ENCODE measurements at regions not wholly inside any gene's neighbourhood (a gene's known extent, or its start where the extent isn't known, plus 50 kb on each side); places are given as distances from the start of the nearest gene placed in this dataset.

DNA sequence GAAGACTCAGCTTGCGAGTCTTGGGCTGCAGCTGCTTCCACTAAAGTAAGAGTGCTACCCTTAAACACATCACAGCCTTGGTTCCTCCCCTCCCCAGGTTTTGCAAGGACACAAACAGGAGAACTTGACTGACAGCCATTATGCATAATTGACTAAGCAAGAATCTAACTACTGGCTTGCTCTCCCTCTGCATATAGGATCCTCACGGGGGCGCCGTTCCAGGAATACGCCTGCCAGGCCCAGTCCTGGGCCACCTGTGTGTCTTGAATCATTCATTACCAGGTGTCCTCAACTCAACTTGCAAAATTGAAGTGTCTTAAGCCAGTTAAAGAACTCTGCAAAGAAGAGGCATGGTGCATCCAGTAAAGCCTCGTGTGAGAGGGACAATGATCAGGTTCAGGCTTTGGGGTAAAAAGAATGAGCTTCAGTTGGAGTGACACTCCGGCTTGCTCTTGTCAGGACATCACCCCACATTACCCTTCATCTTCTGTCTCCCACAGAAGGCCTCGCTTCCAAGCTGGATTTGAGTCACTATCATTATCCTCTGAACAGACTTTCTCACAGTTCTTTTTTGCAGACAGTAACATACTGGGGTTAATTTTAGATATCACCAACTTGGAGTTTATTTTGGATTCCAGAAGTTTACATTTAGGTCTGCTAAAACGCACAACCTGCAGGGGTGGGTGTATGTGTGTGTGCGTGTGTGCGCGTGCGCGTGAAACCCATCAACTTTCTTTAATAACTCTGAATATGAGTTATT is 273.5 kb upstream of the HS3ST1 start:
- Histone ChIP-seq H3K9me3 (ENCODE audit: control insufficient read depth, low read length) (no peaks in the 10 kb centered on the region), H3K4me1 (ENCODE audit: control insufficient read depth, insufficient read depth, low read length, poor library complexity, severe bottlenecking) (no peaks in the 10 kb centered on the region), H3K27ac (ENCODE audit: insufficient read depth, low read length, poor library complexity, severe bottlenecking) (no peak overlapping the region), H3K27me3 (replicated peaks; ENCODE audit: control insufficient read depth, insufficient read depth, low read length, poor library complexity, severe bottlenecking) (no peaks in the 10 kb centered on the region), H3K4me3 (ENCODE audit: insufficient read depth, low read depth, low read length, poor library complexity, severe bottlenecking) (no peak overlapping the region), H3K36me3 (ENCODE audit: control insufficient read depth, insufficient read depth, low read length) (no peaks in the 10 kb centered on the region)
- DNase-seq, result no peak

DNA sequence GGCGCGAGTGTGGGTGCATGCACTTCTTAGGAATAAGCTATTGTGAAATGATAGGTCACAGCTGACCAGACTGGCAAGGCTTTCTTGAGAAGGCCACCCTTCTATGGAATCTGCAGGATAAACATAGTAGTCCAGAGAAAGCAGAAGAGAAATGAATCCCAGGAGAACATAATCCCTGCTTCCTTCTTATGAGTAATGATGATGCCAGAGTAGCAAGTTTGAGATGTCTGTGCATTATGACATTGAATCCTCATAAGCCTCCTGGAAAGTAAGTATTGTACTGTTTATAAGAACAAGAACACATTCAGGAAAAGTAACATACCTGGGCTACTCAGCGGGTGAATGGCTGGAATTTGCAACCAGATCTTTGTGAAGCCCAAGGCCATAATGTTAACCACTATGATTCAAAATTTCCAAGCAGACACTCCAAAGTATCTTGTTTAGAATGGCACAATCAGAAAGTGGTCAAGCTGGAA is 272.1 kb upstream of the HS3ST1 start:
- Histone ChIP-seq H3K4me3 (ENCODE audit: insufficient read depth, low read depth, low read length, poor library complexity, severe bottlenecking) (no peak overlapping the region), H3K36me3 (ENCODE audit: control insufficient read depth, insufficient read depth, low read length) (no peaks in the 10 kb centered on the region), H3K9me3 (ENCODE audit: control insufficient read depth, low read length) (no peaks in the 10 kb centered on the region), H3K27me3 (replicated peaks; ENCODE audit: control insufficient read depth, insufficient read depth, low read length, poor library complexity, severe bottlenecking) (no peaks in the 10 kb centered on the region), H3K4me1 (ENCODE audit: control insufficient read depth, insufficient read depth, low read length, poor library complexity, severe bottlenecking) (no peaks in the 10 kb centered on the region), H3K27ac (ENCODE audit: insufficient read depth, low read length, poor library complexity, severe bottlenecking) (no peak overlapping the region)
- DNase-seq, result no peak

DNA sequence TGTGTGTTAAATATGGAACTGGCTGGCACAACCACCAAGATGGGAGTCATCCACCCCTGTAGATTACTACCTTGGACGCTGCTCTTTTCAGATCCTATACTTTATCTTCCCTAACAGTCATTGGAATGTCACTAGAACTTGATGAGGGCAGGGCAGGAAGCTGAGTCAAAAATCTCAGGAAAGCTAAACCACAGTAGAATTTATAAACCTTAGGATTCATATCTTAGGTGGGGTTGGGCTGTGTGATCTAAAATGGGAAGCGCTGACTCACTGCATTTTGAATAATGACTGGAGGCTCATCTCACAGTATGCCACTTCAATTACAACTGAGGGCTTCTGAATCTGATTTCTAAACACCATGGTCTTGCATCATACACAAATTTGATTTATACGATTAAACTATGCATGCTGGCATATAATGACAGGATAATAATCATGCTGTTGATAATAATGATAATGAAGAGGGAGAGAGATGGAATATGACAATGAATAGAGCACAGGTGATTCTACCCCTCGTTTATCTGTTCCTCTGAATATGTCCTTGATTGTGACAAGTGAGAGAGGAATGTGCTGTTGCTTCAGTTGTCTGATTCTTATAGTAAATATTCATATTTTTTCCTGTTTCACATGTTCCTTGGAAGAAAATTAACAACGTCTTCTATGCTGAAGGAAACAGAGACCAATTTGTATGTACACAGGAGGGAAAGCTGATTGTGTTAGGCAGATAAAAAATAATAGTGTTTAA is 270.3 kb upstream of the HS3ST1 start:
- Histone ChIP-seq H3K9me3 (ENCODE audit: control insufficient read depth, low read length) (no peaks in the 10 kb centered on the region), H3K4me3 (ENCODE audit: insufficient read depth, low read depth, low read length, poor library complexity, severe bottlenecking) (no peak overlapping the region), H3K27me3 (replicated peaks; ENCODE audit: control insufficient read depth, insufficient read depth, low read length, poor library complexity, severe bottlenecking) (no peaks in the 10 kb centered on the region), H3K36me3 (ENCODE audit: control insufficient read depth, insufficient read depth, low read length) (no peaks in the 10 kb centered on the region), H3K4me1 (ENCODE audit: control insufficient read depth, insufficient read depth, low read length, poor library complexity, severe bottlenecking) (no peaks in the 10 kb centered on the region), H3K27ac (ENCODE audit: insufficient read depth, low read length, poor library complexity, severe bottlenecking) (no peak overlapping the region)
- no peak for DNase-seq

DNA sequence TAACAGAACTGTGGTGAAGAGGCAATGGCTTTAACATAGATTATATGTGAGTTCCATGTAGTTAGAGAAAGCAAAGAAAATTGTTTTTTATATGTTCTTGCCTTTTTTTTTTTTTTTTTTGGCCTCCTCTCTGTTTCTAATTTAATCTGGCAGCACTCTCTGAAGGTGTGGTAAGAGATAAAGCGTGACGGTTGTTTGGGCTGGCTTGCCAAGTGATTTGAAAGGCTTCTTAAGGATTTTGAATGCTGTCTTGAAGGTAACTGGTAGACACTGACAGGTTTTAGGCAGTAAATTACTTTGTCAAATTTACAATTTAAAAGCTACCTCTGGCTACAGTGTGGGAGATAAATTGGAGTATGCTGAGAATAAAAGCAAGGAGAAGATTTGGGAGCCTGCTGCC is 269.3 kb upstream of the HS3ST1 start:
- H3K4me3 ChIP-seq (ENCODE audit: insufficient read depth, low read depth, low read length, poor library complexity, severe bottlenecking), result no peak overlapping the region
- no peaks in the 10 kb centered on the region for H3K9me3 ChIP-seq (ENCODE audit: control insufficient read depth, low read length)
- H3K27ac ChIP-seq (ENCODE audit: insufficient read depth, low read length, poor library complexity, severe bottlenecking), result no peak overlapping the region
- no peaks in the 10 kb centered on the region for H3K27me3 ChIP-seq (replicated peaks; ENCODE audit: control insufficient read depth, insufficient read depth, low read length, poor library complexity, severe bottlenecking)
- DNase-seq, result no peak
- no peaks in the 10 kb centered on the region for H3K4me1 ChIP-seq (ENCODE audit: control insufficient read depth, insufficient read depth, low read length, poor library complexity, severe bottlenecking)
- no peaks in the 10 kb centered on the region for H3K36me3 ChIP-seq (ENCODE audit: control insufficient read depth, insufficient read depth, low read length)

DNA sequence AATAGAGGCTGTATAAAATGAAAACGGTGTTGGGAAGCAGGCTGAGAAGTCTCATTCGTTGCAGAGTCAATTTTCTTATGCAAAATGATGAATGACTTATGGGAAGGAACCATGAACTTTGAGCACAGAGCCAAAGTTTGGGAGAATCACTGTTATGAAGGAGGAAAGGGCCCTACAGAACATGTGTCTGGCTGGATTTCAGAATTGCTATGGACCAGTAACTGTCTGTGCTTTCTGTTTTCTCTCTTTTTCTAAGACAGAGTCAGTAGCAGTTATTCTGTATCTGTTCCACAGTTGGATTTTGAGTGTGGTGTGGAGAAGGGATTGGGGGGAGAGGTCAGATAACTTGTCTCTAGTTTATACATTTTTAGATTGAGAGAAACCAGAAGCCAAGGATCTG is 265.0 kb upstream of the HS3ST1 start:
- H3K4me3 ChIP-seq (ENCODE audit: insufficient read depth, low read depth, low read length, poor library complexity, severe bottlenecking), result no peak overlapping the region
- H3K9me3 ChIP-seq (ENCODE audit: control insufficient read depth, low read length), result no peaks in the 10 kb centered on the region
- no peak for DNase-seq

DNA sequence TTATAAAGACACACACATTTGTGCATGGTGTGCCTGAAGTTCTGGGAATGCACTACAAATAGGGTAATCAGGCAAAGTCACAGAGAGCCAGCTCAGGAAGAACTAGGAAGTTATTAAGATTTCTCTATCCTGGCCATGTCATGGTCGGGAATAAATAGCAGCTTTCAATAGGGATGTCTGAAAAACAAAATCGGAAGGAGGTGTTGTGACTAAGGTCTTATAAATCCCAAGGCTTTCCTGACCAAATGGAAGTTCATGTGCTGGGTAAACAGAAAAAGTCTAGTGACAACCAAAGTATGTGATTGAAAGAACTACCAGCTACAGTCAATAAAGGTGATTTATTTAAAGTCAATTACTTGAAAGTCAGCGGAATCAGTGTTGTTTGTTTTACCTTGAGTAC is 262.5 kb upstream of the HS3ST1 start:
- H3K27ac ChIP-seq (ENCODE audit: insufficient read depth, low read length, poor library complexity, severe bottlenecking), result no peak overlapping the region

More for the DNA sequence above, 265.0 kb upstream of the HS3ST1 start:
- Histone ChIP-seq H3K27ac (ENCODE audit: insufficient read depth, low read length, poor library complexity, severe bottlenecking) (no peak overlapping the region), H3K27me3 (replicated peaks; ENCODE audit: control insufficient read depth, insufficient read depth, low read length, poor library complexity, severe bottlenecking) (no peaks in the 10 kb centered on the region), H3K36me3 (ENCODE audit: control insufficient read depth, insufficient read depth, low read length) (no peaks in the 10 kb centered on the region), H3K4me1 (ENCODE audit: control insufficient read depth, insufficient read depth, low read length, poor library complexity, severe bottlenecking) (no peaks in the 10 kb centered on the region)

DNA sequence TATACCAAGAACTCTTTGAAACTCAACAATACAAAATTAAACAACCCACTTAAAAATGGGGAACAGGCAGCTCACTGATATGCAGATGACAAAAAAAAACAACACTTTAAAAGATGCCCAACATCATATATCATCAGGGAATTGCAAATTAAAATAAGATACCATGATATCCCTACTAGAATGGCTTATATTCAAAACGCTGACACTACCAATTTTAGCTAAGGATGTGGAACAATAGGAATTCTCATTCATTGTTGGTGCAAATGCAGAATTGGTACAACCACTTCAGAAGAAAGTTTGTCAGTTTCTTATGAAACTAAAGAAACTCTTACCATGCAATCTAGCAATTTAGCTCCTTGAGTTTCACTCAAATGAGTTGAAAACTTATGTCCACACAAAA is 259.0 kb upstream of the HS3ST1 start:
- no peak overlapping the region for H3K27ac ChIP-seq (ENCODE audit: insufficient read depth, low read length, poor library complexity, severe bottlenecking)
- H3K4me1 ChIP-seq (ENCODE audit: control insufficient read depth, insufficient read depth, low read length, poor library complexity, severe bottlenecking), result no peaks in the 10 kb centered on the region
- DNase-seq, result no peak
- H3K9me3 ChIP-seq (ENCODE audit: control insufficient read depth, low read length), result no peaks in the 10 kb centered on the region
- no peaks in the 10 kb centered on the region for H3K36me3 ChIP-seq (ENCODE audit: control insufficient read depth, insufficient read depth, low read length)
- no peak overlapping the region for H3K4me3 ChIP-seq (ENCODE audit: insufficient read depth, low read depth, low read length, poor library complexity, severe bottlenecking)
- no peaks in the 10 kb centered on the region for H3K27me3 ChIP-seq (replicated peaks; ENCODE audit: control insufficient read depth, insufficient read depth, low read length, poor library complexity, severe bottlenecking)

More for the DNA sequence above, 262.5 kb upstream of the HS3ST1 start:
- Histone ChIP-seq H3K9me3 (ENCODE audit: control insufficient read depth, low read length) (no peaks in the 10 kb centered on the region), H3K4me3 (ENCODE audit: insufficient read depth, low read depth, low read length, poor library complexity, severe bottlenecking) (no peak overlapping the region), H3K36me3 (ENCODE audit: control insufficient read depth, insufficient read depth, low read length) (no peaks in the 10 kb centered on the region), H3K4me1 (ENCODE audit: control insufficient read depth, insufficient read depth, low read length, poor library complexity, severe bottlenecking) (no peaks in the 10 kb centered on the region), H3K27me3 (replicated peaks; ENCODE audit: control insufficient read depth, insufficient read depth, low read length, poor library complexity, severe bottlenecking) (no peaks in the 10 kb centered on the region)
- no peak for DNase-seq

DNA sequence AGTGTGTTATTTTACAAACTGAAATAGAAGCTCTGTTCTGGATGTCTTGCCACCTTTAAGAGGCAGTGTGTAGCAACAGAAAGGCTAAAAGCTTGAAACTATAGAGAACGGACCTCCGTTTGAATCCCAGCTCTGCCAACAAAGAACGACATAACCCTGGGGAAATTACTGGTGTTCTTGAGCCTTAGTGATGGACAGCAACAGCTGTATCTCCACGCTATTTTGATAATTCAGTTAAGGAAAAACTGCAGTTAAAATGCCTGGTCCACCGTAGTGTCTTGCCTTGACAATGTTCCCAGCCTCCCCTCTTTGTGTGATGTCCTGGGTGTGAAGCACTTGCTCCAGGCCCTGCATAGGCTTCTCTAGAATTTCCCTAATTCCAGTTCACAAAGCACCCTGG is 256.8 kb upstream of the HS3ST1 start:
- DNase-seq, result no peak
- H3K27me3 ChIP-seq (replicated peaks; ENCODE audit: control insufficient read depth, insufficient read depth, low read length, poor library complexity, severe bottlenecking), result no peaks in the 10 kb centered on the region
- no peaks in the 10 kb centered on the region for H3K36me3 ChIP-seq (ENCODE audit: control insufficient read depth, insufficient read depth, low read length)
- H3K4me3 ChIP-seq (ENCODE audit: insufficient read depth, low read depth, low read length, poor library complexity, severe bottlenecking), result no peak overlapping the region
- H3K27ac ChIP-seq (ENCODE audit: insufficient read depth, low read length, poor library complexity, severe bottlenecking), result no peak overlapping the region
- H3K9me3 ChIP-seq (ENCODE audit: control insufficient read depth, low read length), result no peaks in the 10 kb centered on the region
- no peaks in the 10 kb centered on the region for H3K4me1 ChIP-seq (ENCODE audit: control insufficient read depth, insufficient read depth, low read length, poor library complexity, severe bottlenecking)

DNA sequence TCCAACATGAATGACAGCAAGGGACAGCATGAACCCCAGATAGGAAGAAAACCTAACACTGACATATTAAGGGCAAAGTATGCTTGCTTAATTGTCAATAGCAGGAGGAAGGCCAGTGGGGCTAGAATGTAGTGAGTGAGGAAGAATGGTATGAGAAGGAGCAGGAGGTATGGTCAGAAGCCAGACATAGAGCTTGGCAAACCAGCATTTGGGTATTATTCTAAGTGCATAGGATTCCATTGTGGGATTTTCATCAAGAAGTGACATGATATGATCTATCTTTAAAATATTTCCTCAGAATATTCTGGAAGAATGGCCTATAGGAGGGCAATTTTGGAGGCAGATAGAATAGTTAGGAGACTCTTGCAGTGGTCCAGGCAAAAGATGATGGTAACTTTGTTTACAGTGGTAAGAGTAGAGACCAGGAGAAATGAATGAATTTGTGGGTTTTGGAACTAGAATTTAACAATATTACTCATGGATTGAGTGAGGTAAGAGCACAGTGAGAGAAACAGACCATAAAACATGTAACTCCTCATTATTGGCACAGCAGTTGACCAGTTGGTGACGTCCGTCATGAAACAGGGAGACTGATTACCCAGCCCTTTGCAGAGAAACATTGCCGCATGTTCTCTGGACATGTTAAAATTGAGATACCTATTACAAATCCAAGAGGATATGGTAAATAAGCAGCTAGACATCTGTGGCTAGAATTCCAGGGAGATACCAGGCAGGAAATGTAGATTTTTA is 246.5 kb upstream of the HS3ST1 start:
- Histone ChIP-seq H3K36me3 (ENCODE audit: control insufficient read depth, insufficient read depth, low read length) (no peaks in the 10 kb centered on the region), H3K27ac (ENCODE audit: insufficient read depth, low read length, poor library complexity, severe bottlenecking) (no peak overlapping the region), H3K4me3 (ENCODE audit: insufficient read depth, low read depth, low read length, poor library complexity, severe bottlenecking) (no peak overlapping the region)

DNA sequence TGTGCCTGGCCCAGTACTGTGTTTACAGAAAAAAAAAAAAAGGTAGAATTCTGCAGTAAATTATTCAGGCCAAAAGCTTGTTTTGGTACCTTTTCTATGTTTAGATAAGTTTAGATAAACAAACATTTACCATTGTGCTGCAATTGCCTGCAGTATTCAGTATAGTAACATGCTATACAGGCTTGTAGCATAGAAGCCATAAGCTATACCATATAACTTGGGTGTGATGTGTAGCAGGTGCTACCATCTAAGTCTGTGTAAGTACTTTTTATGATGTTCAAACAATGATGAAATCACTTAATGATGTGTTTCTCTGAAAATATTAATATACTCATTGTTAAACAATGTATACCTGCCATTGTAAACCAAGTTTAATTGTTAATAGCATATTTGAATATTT is 241.6 kb upstream of the HS3ST1 start:
- Histone ChIP-seq H3K27me3 (replicated peaks; ENCODE audit: control insufficient read depth, insufficient read depth, low read length, poor library complexity, severe bottlenecking) (no peaks in the 10 kb centered on the region), H3K9me3 (ENCODE audit: control insufficient read depth, low read length) (no peaks in the 10 kb centered on the region), H3K4me1 (ENCODE audit: control insufficient read depth, insufficient read depth, low read length, poor library complexity, severe bottlenecking) (no peaks in the 10 kb centered on the region), H3K4me3 (ENCODE audit: insufficient read depth, low read depth, low read length, poor library complexity, severe bottlenecking) (no peak overlapping the region), H3K36me3 (ENCODE audit: control insufficient read depth, insufficient read depth, low read length) (no peaks in the 10 kb centered on the region), H3K27ac (ENCODE audit: insufficient read depth, low read length, poor library complexity, severe bottlenecking) (no peak overlapping the region)
- DNase-seq, result no peak

More for the DNA sequence above, 246.5 kb upstream of the HS3ST1 start:
- no peak for DNase-seq
- no peaks in the 10 kb centered on the region for H3K27me3 ChIP-seq (replicated peaks; ENCODE audit: control insufficient read depth, insufficient read depth, low read length, poor library complexity, severe bottlenecking)
- no peaks in the 10 kb centered on the region for H3K9me3 ChIP-seq (ENCODE audit: control insufficient read depth, low read length)
- no peaks in the 10 kb centered on the region for H3K4me1 ChIP-seq (ENCODE audit: control insufficient read depth, insufficient read depth, low read length, poor library complexity, severe bottlenecking)

Data from effector memory CD4-positive, alpha-beta T cell (primary cell).